ENCODE measurements at regions not wholly inside any gene's neighbourhood (a gene's known extent, or its start where the extent isn't known, plus 50 kb on each side); places are given as distances from the start of the nearest gene placed in this dataset.

GRCh38 chr5:144042156-144042555 is 128.3 kb downstream of the YIPF5 start:
- TF ChIP-seq POLR2AphosphoS5 (IDR thresholded peaks at IDR 0.05) (no peak), EP300 (IDR thresholded peaks at IDR 0.05) (no peak), CTCF (IDR thresholded peaks at IDR 0.05) (no peak), POLR2A (IDR thresholded peaks at IDR 0.05) (no peak)

Data from suprapubic skin (tissue), 4 donors.